Panc1 (cell line): ENCODE measurements at regions not wholly inside any gene's neighbourhood (a gene's known extent, or its start where the extent isn't known, plus 50 kb on each side); places are given as distances from the start of the nearest gene placed in this dataset.

Experiments used
- POLR2AphosphoS5 ChIP-seq: IDR thresholded peaks from 2 replicates; pipeline ENCODE4 v1.6.1; 2012; ENCODE audit warnings: mild to moderate bottlenecking, low read depth, low read length, moderate library complexity
- TF ChIP-seq, protein P1 (sequence below): fragments of 450-650 bp; IDR thresholded peaks from 2 replicates; pipeline ENCODE4 v1.5.1; 2017; ENCODE audit warnings: mild to moderate bottlenecking

- TF ChIP-seq, protein P1, sequence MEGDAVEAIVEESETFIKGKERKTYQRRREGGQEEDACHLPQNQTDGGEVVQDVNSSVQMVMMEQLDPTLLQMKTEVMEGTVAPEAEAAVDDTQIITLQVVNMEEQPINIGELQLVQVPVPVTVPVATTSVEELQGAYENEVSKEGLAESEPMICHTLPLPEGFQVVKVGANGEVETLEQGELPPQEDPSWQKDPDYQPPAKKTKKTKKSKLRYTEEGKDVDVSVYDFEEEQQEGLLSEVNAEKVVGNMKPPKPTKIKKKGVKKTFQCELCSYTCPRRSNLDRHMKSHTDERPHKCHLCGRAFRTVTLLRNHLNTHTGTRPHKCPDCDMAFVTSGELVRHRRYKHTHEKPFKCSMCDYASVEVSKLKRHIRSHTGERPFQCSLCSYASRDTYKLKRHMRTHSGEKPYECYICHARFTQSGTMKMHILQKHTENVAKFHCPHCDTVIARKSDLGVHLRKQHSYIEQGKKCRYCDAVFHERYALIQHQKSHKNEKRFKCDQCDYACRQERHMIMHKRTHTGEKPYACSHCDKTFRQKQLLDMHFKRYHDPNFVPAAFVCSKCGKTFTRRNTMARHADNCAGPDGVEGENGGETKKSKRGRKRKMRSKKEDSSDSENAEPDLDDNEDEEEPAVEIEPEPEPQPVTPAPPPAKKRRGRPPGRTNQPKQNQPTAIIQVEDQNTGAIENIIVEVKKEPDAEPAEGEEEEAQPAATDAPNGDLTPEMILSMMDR, result no peak
- TF ChIP-seq POLR2AphosphoS5, result no peak
Observed at GRCh38 chr4:11514003-11514402, 85.3 kb upstream of the HS3ST1 start.
